Mammary epithelial cell (primary cell): ENCODE measurements at regions not wholly inside any gene's neighbourhood (a gene's known extent, or its start where the extent isn't known, plus 50 kb on each side); places are given as distances from the start of the nearest gene placed in this dataset.

Experiments
- EZH2 ChIP-seq: IDR thresholded peaks from 2 replicates; pipeline ENCODE4 v1.6.1; 2012; ENCODE audit warnings: low read length, inconsistent platforms, borderline replicate concordance
- TF ChIP-seq, protein P1 (sequence below), 2 donors: IDR thresholded peaks in 1 of 2; conservative IDR thresholded peaks in 1 of 2; 2 replicates each; pipeline ENCODE4 v1.5.1; 2011 to 2012; ENCODE audit warnings: inconsistent platforms in 2 of 2, low read length in 2 of 2, mild to moderate bottlenecking in 2 of 2, control low read depth in 1 of 2, low read depth in 1 of 2; ENCODE audit not compliant: insufficient read depth in 1 of 2; ENCODE audit errors: extremely low read depth in 1 of 2

DNA sequence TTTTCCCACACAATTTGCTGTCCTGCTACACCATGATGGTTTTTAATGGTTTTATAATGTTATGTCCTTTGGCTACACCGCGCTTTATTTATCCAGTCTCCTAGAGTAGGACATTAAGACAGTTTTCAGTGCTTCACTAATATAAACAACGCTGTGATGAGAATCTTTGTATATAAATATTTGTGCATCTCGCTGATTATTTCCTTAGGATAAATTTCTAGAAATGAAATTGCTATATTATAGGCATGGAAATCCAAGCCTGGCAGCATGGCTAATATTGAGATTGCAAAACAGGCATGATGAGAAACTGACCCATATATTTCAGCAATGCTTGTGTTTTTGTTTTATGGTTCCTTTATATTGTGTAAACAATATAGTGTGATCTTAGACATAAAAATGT, 81.4 kb upstream of the ATXN1 start:
- TF ChIP-seq, protein P1, sequence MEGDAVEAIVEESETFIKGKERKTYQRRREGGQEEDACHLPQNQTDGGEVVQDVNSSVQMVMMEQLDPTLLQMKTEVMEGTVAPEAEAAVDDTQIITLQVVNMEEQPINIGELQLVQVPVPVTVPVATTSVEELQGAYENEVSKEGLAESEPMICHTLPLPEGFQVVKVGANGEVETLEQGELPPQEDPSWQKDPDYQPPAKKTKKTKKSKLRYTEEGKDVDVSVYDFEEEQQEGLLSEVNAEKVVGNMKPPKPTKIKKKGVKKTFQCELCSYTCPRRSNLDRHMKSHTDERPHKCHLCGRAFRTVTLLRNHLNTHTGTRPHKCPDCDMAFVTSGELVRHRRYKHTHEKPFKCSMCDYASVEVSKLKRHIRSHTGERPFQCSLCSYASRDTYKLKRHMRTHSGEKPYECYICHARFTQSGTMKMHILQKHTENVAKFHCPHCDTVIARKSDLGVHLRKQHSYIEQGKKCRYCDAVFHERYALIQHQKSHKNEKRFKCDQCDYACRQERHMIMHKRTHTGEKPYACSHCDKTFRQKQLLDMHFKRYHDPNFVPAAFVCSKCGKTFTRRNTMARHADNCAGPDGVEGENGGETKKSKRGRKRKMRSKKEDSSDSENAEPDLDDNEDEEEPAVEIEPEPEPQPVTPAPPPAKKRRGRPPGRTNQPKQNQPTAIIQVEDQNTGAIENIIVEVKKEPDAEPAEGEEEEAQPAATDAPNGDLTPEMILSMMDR (conservative IDR thresholded peaks at IDR 0.05 in 1 of 2, IDR thresholded peaks at IDR 0.05 in 1 of 2; ENCODE audit: extremely low read depth in 1 of 2, insufficient read depth in 1 of 2, low read depth in 1 of 2, low read length in 2 of 2) = no peak
- no peak for TF ChIP-seq EZH2
